ENCODE measurements at regions not wholly inside any gene's neighbourhood (a gene's known extent, or its start where the extent isn't known, plus 50 kb on each side); places are given as distances from the start of the nearest gene placed in this dataset.

DNA sequence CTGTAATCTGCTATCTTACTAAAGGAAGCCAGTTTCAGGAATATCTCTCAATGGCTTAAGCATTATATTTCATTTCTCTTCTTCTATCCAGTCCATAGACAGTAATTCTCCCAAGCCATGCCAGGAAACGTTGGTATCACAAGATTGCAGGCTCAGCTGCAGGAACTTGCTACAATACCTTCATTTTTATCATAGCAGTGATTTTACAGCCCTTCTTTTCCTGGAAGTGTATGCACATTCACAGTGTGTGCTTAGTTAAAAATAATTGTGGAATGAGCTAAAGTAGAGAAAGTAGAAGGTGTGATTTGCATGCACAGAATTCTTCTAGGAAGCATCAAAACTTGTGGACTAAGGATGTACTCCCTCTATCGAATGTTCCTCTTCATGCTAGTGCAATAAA, 647.2 kb upstream of the PTBP2 start:
- TF ChIP-seq, protein P1, sequence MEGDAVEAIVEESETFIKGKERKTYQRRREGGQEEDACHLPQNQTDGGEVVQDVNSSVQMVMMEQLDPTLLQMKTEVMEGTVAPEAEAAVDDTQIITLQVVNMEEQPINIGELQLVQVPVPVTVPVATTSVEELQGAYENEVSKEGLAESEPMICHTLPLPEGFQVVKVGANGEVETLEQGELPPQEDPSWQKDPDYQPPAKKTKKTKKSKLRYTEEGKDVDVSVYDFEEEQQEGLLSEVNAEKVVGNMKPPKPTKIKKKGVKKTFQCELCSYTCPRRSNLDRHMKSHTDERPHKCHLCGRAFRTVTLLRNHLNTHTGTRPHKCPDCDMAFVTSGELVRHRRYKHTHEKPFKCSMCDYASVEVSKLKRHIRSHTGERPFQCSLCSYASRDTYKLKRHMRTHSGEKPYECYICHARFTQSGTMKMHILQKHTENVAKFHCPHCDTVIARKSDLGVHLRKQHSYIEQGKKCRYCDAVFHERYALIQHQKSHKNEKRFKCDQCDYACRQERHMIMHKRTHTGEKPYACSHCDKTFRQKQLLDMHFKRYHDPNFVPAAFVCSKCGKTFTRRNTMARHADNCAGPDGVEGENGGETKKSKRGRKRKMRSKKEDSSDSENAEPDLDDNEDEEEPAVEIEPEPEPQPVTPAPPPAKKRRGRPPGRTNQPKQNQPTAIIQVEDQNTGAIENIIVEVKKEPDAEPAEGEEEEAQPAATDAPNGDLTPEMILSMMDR (IDR thresholded peaks at IDR 0.05; ENCODE audit: low read length, missing control alignments): no peak
- DNase-seq (ENCODE audit: low read depth): no peak
- H3K4me3 ChIP-seq (replicated peaks; ENCODE audit: low read depth, low read length): no peak overlapping the region

DNA sequence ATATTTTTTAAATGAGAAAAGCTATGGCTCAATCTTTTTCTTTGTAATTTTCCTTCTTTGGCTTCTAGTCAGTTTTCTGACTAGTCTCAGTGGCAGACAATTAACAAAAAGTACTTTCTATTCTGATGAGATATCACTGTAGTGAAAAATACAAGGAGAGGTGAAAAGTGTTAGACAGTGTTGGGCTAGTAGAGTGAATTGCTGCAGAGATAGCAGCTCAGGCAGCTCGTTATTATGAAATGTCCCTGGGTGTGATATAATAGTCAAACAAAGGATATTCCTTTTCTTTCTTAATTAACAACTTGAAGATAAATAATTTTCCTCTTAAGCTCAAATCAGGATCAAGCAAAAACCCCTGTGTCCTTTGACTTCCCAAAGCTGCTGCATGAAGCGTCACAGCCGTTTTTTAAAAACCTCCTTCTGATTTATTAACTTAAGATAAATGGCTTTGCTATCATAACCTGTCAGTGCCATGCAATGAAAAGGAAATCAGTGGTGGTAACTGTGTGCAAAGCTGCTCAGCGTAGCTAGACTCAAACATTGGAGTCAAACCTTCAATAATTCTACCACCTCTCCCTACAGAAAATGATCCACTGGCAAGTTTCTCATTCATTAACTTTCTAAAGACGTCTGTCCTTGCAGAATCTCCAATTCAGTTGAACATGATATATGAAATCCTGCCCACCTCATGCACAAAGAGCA, 646.6 kb upstream of the PTBP2 start:
- DNase-seq (ENCODE audit: low read depth): no peak
- TF ChIP-seq, protein P1 (IDR thresholded peaks at IDR 0.05; ENCODE audit: low read length, missing control alignments): no peak
- no peak overlapping the region for H3K4me3 ChIP-seq (replicated peaks; ENCODE audit: low read depth, low read length)

DNA sequence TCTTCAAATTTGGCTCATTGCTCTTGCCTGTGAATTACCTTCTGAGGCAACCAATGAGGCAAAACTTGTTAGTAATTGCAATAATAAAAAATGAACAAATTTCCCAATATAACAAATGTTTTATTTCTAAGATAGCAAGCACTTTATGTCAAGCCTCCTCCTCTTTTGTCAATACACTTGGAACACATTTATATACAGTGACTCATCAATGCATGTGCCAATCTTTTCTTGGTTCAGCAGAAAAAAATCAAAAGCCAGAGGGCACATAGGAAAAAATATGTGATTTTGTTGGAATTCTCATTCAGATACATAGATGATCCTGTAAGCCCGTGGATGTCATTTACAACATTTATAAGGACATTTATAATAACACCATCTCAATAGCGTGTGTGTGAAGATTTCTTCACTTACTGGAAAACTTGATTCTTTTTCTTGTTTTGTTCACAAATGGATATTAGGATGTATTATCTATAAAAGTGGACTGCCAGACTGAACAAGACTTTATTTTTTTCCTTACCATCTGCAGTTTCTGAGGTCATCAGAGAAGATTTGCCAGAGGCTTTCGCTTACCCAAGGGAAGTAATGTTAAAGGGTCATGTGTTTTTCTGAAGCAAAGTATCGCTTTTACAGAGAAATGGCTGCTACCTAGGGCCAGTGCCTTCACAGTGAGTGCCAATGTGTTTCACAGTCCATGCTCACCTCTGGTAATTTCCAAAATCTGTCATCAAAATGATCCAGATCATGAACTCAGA, 645.7 kb upstream of the PTBP2 start:
- no peak overlapping the region for H3K4me3 ChIP-seq (replicated peaks; ENCODE audit: low read depth, low read length)
- TF ChIP-seq, protein P1 (IDR thresholded peaks at IDR 0.05; ENCODE audit: low read length, missing control alignments): no peak
- peak; percentile 24 for DNase-seq (ENCODE audit: low read depth)

DNA sequence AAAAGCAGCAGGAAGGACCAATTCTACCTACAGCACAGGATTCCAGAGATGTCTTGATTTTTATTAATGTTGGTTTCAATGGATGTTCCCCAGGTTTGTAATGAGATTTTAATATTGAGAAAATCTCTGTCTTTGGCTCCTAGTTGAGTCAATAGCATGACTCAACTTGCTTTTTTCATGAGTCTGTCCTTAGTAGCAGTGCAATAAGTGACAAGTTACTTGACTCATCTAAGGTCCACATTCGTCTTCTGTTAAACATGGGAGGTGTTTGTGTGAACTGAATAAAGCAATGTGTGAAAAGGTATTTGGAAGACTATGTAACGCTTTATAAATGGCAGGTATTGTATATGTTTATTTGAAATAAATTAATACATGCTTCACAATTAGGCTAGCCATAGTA, 645.0 kb upstream of the PTBP2 start:
- TF ChIP-seq, protein P1 (IDR thresholded peaks at IDR 0.05; ENCODE audit: low read length, missing control alignments): no peak
- no peak overlapping the region for H3K4me3 ChIP-seq (replicated peaks; ENCODE audit: low read depth, low read length)
- no peak for DNase-seq (ENCODE audit: low read depth)

DNA sequence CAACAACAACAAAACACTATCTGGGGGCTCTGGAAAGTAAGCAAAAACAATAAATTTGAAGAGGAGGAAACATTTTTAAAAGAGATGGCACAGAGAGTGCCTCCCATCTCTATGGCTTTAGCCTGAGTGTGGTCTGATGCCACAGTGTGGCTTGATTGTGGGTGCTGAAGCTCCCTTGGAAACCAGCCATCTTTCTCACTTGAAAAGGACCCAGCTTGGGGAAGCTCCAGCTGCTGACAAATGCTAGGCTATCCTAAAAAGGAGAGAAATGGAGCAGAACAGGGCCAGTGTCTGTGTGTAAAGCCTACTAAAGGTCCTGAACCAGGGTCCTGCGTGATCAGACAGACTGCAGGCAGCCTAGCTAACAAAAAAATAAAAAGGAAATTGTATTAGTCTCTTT, 642.0 kb upstream of the PTBP2 start:
- TF ChIP-seq, protein P1 (IDR thresholded peaks at IDR 0.05; ENCODE audit: low read length, missing control alignments): no peak
- DNase-seq (ENCODE audit: low read depth): no peak
- H3K4me3 ChIP-seq (replicated peaks; ENCODE audit: low read depth, low read length): no peak overlapping the region

DNA sequence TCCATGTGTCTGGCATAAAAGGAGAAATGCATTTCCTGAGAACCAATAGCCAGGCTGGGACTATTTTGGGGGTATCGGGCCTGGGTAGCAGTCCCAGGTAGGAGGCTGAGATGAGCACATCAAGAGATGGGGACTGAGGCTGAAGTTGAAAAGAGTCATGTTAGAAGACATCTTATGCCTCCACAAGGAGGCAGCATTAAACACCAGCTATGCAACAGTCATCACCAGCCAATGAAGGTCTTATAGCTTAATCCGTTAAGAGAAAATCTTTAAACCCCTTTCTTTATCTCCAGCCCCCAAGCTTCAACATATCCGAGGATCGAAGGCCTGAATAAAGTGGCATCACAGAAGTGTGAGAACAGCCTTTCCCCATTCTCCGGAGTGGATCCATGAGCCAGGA, 640.7 kb upstream of the PTBP2 start:
- H3K4me3 ChIP-seq (replicated peaks; ENCODE audit: low read depth, low read length): no peak overlapping the region
- peak; percentile 23 for DNase-seq (ENCODE audit: low read depth)
- TF ChIP-seq, protein P1 (IDR thresholded peaks at IDR 0.05; ENCODE audit: low read length, missing control alignments): peak; percentile 22
